SU-DHL-6 (cell line): ENCODE measurements at regions not wholly inside any gene's neighbourhood (a gene's known extent, or its start where the extent isn't known, plus 50 kb on each side); places are given as distances from the start of the nearest gene placed in this dataset.

ENCODE experiments used
- H2AFZ ChIP-seq: fragments of 200-600 bp; sonication (generic); 2 replicates; pipeline ENCODE4 v1.6.1; 2014; ENCODE audit warnings: low read depth, mild to moderate bottlenecking, moderate library complexity, mixed read lengths, antibody characterized with exemption, low read length; ENCODE audit not compliant: severe bottlenecking
- H3F3A ChIP-seq: fragments of 200-600 bp; shearing (Covaris generic); 2 replicates; pipeline ENCODE4 v1.6.0; 2016; ENCODE audit warnings: antibody characterized with exemption, mild to moderate bottlenecking; ENCODE audit not compliant: insufficient read depth
- H3K27ac ChIP-seq: fragments of 200-600 bp; sonication (generic); 2 replicates; pipeline ENCODE4 v1.5.1; 2016; ENCODE audit warnings: low read depth, mild to moderate bottlenecking, low read length, moderate library complexity, mixed read lengths
- H3K27me3 ChIP-seq: fragments of 200-600 bp; sonication (generic), shearing (Covaris generic); 2 replicates; pipeline ENCODE4 v1.6.0; 2014; ENCODE audit warnings: mild to moderate bottlenecking, low read length
- H3K36me3 ChIP-seq: fragments of 200-600 bp; sonication (generic); 2 replicates; pipeline ENCODE4 v1.6.1; 2014; ENCODE audit warnings: mild to moderate bottlenecking, low read length, mixed read lengths
- H3K4me2 ChIP-seq: fragments of 300-600, 200-600 bp; shearing (Covaris generic), sonication (generic); 2 replicates; pipeline ENCODE4 v1.6.0; 2014; ENCODE audit warnings: low read length, low read depth, mild to moderate bottlenecking; ENCODE audit not compliant: poor library complexity, severe bottlenecking
- H3K4me3 ChIP-seq: fragments of 200-600 bp; sonication (generic); 2 replicates; pipeline ENCODE4 v1.5.1; 2014; ENCODE audit warnings: antibody characterized with exemption, low read length, mild to moderate bottlenecking, mixed read lengths; ENCODE audit not compliant: insufficient read depth, poor library complexity, severe bottlenecking
- H3K79me2 ChIP-seq: fragments of 200-600 bp; sonication (generic); 2 replicates; pipeline ENCODE4 v1.6.1; 2014; ENCODE audit warnings: mild to moderate bottlenecking, low read length, moderate library complexity; ENCODE audit not compliant: insufficient read depth
- H3K9ac ChIP-seq: fragments of 200-600 bp; sonication (generic); 2 replicates; pipeline ENCODE4 v1.7.0; 2014; ENCODE audit warnings: mild to moderate bottlenecking, low read length
- H3K9me2 ChIP-seq: fragments of 200-600 bp; sonication (generic); replicated peaks from 2 replicates; pipeline ENCODE4 v1.6.1; 2014; ENCODE audit warnings: low read length; ENCODE audit not compliant: insufficient read depth
- H3K9me3 ChIP-seq: fragments of 200-600 bp; sonication (generic); 2 replicates; pipeline ENCODE4 v1.6.1; 2014; ENCODE audit warnings: low read length, mixed read lengths; ENCODE audit not compliant: insufficient read depth
- H4K20me1 ChIP-seq: fragments of 200-600 bp; sonication (generic); 2 replicates; pipeline ENCODE4 v1.6.1; 2014; ENCODE audit warnings: low read depth, mild to moderate bottlenecking, antibody characterized with exemption, low read length, moderate library complexity, mixed read lengths
- CTCF ChIP-seq: fragments of 200-600 bp; sonication (generic); IDR thresholded peaks from one replicate; pipeline ENCODE4 v1.5.1; 2017; ENCODE audit warnings: antibody characterized with exemption, mild to moderate bottlenecking, low read length, moderate library complexity; ENCODE audit not compliant: insufficient read depth, poor library complexity, severe bottlenecking
- EZH2phosphoT487 ChIP-seq: fragments of 200-600 bp; sonication (generic), shearing (Covaris generic); conservative IDR thresholded peaks from 2 replicates; pipeline ENCODE4 v1.6.1; 2018; ENCODE audit warnings: mild to moderate bottlenecking, antibody characterized with exemption, low read length, moderate library complexity, mixed read lengths

DNA sequence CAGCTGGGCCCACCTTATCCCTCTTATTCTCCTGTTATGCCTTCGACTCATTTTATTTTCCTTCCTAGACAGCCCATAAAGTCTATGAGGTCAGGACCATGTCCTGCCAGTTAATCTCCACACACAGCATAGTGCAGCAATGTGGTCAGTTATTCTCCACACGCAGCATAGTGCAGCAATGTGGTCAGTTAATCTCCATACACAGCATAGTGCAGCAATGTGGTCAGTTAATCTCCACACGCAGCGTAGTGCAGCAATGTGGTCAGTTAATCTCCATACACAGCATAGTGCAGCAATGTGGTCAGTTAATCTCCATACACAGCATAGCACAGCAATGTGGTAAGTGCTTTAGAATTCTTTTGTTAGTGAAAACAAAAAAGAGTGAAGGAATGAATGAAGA, 77.8 kb downstream of the TEX36 start:
- no peaks in the 10 kb centered on the region for H3K9me3 ChIP-seq
- H4K20me1 ChIP-seq, result no peaks in the 10 kb centered on the region
- H3K79me2 ChIP-seq, result no peaks in the 10 kb centered on the region
- no peak overlapping the region for H2AFZ ChIP-seq
- no peaks in the 10 kb centered on the region for H3K36me3 ChIP-seq
- H3K9me2 ChIP-seq, result no peaks in the 10 kb centered on the region
- H3K27me3 ChIP-seq, result no peaks in the 10 kb centered on the region
- H3K4me2 ChIP-seq, result no peak overlapping the region
- H3K4me3 ChIP-seq, result no peak overlapping the region
- no peak overlapping the region for H3K9ac ChIP-seq
- H3F3A ChIP-seq, result no peaks in the 10 kb centered on the region
- H3K27ac ChIP-seq, result no peak overlapping the region
- no peak for TF ChIP-seq EZH2phosphoT487
- no peak for TF ChIP-seq CTCF

DNA sequence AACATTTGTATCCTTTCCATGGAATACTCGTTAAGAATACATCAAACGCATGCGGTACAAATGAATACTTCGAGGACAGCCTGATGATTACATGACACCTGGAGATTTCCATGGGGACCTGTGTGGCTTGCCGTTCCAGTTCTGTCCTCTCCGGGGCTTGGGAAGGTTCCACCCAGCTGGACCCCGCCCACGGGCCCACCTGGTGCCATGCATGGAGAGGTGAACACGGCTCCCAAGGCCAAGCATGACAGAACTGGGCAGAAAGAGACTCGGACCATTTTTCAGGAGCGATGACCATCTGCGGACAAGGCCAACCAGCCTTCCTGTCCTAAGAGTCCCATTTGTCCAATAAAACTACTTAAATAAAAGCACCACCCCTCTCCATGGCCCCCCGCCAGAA, 80.1 kb downstream of the TEX36 start:
- H4K20me1 ChIP-seq, result no peaks in the 10 kb centered on the region
- no peaks in the 10 kb centered on the region for H3K9me2 ChIP-seq
- no peaks in the 10 kb centered on the region for H3K79me2 ChIP-seq
- H3K4me2 ChIP-seq, result no peak overlapping the region
- no peaks in the 10 kb centered on the region for H3F3A ChIP-seq
- no peaks in the 10 kb centered on the region for H3K36me3 ChIP-seq
- H3K27me3 ChIP-seq, result no peaks in the 10 kb centered on the region
- H3K9ac ChIP-seq, result no peak overlapping the region
- TF ChIP-seq CTCF (no peak), EZH2phosphoT487 (no peak)
- H2AFZ ChIP-seq, result no peak overlapping the region
- H3K4me3 ChIP-seq, result no peak overlapping the region
- no peaks in the 10 kb centered on the region for H3K9me3 ChIP-seq
- no peak overlapping the region for H3K27ac ChIP-seq

GRCh38 chr10:125599194-125599593, 83.8 kb downstream of the TEX36 start:
- Histone ChIP-seq H3F3A (no peaks in the 10 kb centered on the region), H3K4me3 (no peak overlapping the region), H3K4me2 (no peak overlapping the region)

More at GRCh38 chr10:125599194-125599593, 83.8 kb downstream of the TEX36 start:
- Histone ChIP-seq H4K20me1 (no peaks in the 10 kb centered on the region), H3K9ac (no peak overlapping the region), H2AFZ (no peak overlapping the region), H3K27me3 (no peaks in the 10 kb centered on the region), H3K36me3 (no peaks in the 10 kb centered on the region), H3K79me2 (no peaks in the 10 kb centered on the region), H3K9me3 (no peaks in the 10 kb centered on the region), H3K27ac (no peak overlapping the region), H3K9me2 (no peaks in the 10 kb centered on the region)
- no peak for TF ChIP-seq CTCF
- TF ChIP-seq EZH2phosphoT487, result no peak
